Activated CD4-positive, alpha-beta T cell treated with anti-CD3 and anti-CD28 coated beads, Interleukin-2, Interleukin-6, amounts not matched to agents 100 ng/mL and 50 ng/mL, durations not matched to agents 16 hours and 8 hours (primary cell): ENCODE measurements at regions not wholly inside any gene's neighbourhood (a gene's known extent, or its start where the extent isn't known, plus 50 kb on each side); places are given as distances from the start of the nearest gene placed in this dataset.
"Not testable (repeated sequence)": the region's sequence is repeated elsewhere in the genome, so short reads cannot be mapped to it uniquely, and the experiment has no call there.

Experiments
- DNase-seq: peaks from one replicate; pipeline ENCODE4 v3.0.0-alpha.2; 2020

DNA sequence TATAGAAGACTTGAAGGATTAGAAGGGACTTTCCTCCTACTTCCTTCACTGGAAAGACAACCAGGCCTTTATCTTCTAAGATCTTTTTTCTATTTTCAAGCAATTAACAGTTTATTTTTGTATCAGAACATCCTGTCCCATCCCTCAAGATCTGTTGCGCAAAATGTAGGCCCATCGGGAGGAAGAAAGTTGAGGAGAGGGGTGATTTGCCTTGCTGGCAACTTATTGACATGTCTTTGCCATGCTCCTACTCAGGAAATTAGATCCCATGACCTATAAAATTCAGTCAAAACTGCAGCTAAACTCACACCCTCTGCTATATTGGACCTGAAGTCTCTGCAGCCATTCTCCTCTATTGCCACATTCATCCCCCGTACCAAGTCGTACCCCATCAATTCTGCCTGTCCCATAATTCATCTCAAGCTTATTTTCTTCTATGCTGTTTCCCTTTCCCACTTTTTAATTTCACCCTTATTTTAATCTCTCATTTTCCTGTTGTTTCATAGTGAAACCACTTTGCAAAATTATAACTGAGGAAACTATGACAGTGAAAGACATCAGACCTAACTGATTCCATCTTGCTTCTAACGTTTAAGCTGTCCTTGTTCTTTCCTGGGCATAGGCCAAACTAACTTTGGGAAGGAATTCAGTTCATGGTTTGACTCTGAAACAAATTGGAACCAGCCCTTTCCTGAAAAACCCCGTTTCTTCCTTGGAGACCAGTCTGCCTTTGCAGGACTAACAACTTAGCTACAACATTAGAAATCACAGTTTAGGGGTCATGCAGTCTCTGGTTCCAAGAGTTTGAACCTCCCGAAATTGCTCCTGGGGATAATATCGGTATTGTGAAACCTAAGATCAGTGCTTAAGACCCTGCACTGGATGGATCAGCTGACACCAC, 195.7 kb upstream of the PTBP2 start:
- no peak for DNase-seq

DNA sequence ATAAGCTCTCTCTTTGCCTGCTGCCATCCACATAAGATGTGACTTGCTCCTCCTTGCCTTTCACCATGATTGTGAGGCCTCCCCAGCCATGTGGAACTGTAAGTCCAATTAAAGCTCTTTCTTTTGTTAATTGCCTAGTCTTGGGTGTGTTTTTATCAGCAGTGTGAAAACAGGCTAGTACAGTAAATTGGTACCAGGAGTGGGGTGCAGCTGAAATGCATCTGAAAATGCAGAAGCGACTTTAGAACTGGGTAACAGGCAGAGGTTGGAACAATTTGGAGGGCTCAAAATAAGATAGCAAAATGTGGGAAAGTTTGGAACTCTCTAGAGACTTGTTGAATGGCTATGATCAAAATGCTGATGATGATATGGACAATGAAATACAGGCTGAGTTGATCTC, 192.9 kb upstream of the PTBP2 start:
- DNase-seq, result not testable (repeated sequence)

DNA sequence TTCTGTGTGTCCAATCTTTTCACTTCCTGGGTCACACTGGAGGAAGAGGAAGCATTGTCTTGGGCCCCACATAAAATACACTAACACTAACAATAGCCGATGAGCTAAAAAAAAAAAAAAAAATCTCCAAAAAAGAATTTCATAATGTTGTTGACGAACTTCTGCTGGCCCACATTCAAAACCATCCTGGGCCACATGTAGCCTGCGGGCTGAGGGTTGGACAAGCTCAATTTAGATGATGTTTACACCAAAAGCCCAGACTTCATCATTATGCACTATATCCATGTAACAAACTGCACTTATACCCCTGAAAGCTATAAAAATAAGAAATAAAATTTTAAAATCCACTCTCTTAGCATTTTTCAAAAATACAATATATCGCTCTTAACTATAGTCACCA, 187.8 kb upstream of the PTBP2 start:
- no peak for DNase-seq

GRCh38 chr1:96536581-96536980, 185.0 kb upstream of the PTBP2 start:
- no peak for DNase-seq

DNA sequence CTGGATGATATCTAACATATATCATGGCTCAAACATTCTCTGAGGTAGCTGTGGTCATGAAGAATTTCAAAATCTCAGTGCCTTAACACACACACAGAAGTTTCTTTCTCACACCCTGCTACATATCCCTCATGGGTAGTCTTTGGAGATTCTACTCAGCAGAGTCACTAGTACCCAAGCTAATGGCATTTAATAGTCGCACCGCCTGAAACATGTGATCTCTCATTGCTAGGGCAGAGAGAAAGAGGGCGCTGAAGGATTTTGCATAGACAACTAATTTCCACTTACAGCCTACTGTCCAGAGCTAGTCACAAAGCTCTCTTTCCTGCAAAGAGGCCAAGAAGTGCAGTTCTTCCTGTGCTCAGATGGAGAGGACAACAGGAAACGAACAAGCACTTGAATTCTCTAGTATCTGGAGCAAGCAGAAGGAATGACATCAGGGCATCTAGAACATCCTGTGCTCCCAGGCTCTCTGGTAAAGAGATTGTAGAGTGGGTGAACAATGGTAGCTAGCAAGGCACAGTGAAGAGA, 183.4 kb upstream of the PTBP2 start:
- no peak for DNase-seq

DNA sequence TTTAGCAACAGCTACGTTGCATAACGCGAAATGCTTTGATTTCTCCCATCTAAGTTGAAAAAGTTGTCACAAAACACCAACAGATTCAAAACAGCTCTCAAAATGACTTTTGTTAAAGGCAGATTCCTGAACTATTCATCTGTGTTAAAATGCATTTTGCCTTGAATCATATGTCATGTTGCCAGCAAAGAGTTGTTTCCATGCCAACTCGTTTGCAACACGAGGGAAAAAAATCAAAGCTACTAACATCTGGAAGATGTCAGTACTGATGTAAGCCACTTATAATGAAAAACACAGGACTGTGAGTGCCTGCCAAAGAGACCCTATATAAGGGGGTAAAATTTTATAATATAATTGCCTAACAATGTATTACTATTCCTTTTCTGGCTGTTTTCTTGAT, 182.7 kb upstream of the PTBP2 start:
- no peak for DNase-seq

DNA sequence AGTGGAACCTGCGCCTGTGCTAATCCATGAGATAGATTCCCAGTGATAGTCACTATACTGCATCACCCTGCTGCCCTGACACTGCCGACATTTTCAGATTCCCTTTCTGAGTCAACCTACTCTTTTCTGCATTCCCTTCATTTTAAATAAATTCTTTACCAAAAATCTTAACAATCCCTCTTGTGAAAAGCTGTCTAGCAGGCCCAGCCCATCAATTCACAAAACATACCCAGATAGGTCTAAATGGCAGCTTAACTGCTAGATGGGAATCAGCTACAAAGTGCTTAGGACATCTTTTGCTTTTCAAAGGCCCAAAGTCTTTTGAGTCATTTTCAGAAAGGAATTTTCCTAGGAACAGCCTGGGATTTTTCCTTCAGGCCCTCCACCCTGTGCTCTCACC, 180.1 kb upstream of the PTBP2 start:
- DNase-seq, result no peak

DNA sequence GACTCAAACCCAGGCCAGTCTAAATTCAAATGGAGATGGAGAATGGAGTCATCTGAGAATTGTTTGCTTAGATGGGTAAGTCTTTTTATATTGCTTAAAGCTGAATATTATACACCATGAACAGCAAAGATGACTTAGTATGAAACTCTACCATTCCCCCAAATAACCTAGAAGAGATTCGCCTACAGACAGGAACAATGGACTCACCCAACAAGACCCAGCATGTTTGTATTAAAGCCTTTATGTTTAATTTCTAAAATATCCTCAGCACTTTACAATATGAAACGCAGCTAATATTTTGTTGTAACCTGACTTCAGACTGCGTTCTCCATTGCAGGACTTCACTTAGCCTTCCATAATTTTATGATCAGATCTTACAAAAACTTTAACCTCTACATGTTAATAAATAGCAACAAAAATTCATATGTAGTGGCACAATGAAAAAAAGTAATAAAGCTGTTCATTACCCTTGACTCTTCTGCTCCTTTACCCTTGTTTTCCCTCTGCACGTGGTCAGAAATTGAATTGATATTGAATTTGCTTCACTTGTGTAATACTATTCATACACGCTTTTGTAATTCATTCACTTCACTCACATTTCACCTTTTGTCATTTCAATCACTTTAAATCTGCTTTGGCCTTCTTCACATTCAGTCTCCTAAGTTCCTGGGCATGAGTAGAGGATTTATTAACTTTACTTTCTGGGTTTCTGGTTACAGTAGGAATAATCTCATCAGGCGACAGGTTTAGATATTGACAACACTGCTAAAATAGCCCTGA, 177.3 kb upstream of the PTBP2 start:
- no peak for DNase-seq

GRCh38 chr1:96544831-96545221, 176.8 kb upstream of the PTBP2 start:
- DNase-seq, result no peak

GRCh38 chr1:96545935-96546656, 175.5 kb upstream of the PTBP2 start:
- no peak for DNase-seq

GRCh38 chr1:96550061-96550460, 171.5 kb upstream of the PTBP2 start:
- no peak for DNase-seq

DNA sequence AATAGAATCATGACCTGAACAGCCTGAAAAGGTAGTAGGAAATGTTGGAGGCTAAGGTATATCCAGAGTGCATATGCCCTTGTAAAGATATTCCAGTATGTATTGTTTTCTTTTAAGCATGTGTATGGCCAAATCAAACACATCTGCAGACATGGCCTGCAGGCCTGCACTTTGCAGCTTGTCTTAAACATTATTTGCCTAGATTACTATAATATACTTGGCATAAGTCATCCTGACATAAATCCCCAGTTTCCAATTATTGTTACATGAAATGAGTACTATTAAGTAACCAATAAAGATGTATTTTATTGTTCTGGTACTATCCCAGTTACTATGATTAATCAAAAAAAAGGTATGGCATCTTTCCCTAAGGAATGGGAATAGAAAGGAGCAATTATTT, 169.1 kb upstream of the PTBP2 start:
- DNase-seq, result no peak

DNA sequence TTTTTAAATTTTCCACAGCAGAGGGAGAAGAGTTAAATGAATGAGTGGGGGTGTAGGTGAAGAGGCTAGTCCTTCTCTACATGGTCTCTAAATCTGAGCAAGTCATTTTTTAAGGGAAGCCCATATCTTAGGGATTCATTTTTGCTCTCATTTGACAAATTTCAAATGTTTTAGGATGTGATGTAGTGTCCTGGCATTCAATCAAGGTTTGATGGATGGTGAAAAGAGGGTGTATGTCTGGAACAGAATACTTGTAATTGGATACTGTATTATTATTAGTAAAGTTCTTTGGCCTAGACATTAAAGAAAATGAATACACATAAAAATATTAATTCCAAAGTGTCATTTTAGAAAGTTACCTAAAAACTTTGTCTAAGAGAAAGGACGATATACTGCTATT, 167.8 kb upstream of the PTBP2 start:
- DNase-seq, result no peak

- no peak for DNase-seq
Measured at GRCh38 chr1:96554364-96554763, 167.2 kb upstream of the PTBP2 start.

- DNase-seq, result no peak
Measured at GRCh38 chr1:96557336-96557735, 164.2 kb upstream of the PTBP2 start.

DNA sequence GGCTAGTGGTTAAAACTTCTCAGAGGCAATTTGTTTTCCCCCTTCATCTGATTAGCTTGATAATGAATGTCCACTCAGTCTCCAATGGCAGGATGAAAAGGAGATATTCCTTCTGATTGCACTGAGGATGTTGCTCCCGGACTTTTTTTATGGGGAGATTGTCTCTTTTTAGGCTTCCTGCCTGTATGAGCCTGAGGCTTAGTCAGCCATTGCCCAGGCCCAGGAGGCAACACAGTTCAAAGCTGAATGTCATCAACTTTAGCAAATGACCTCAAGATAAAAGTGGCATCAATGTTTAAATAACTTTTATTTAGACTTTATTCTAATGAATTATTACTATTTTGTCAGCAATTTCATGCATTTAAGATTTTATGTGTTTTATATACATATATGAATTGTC, 162.9 kb upstream of the PTBP2 start:
- DNase-seq, result no peak

DNA sequence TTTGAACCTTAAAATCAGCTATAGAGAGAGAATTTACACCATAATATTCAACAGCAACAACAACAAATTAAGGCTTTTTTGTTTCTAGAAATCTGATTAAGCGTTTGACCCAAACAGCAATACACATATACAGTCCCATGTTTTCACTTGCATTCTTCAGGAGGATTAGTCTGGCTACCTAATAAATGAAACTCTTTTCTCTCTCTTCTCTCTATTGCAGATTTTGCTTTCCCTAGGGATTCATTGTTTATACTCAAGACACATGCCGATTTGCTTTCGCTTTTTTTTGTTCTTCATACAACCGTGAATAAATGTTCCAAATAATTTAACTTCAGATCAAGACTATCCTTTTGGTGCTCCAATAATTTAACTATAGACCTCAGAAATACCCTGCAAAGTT, 162.4 kb upstream of the PTBP2 start:
- DNase-seq, result no peak

- DNase-seq, result no peak
Measured at GRCh38 chr1:96559707-96560596, 161.6 kb upstream of the PTBP2 start.

- no peak for DNase-seq
Measured at GRCh38 chr1:96562094-96562493, 159.5 kb upstream of the PTBP2 start.

- not testable (repeated sequence) for DNase-seq
Measured at GRCh38 chr1:96564401-96564800, 157.2 kb upstream of the PTBP2 start.

- no peak for DNase-seq
Measured at GRCh38 chr1:96565546-96565945, 156.0 kb upstream of the PTBP2 start.

GRCh38 chr1:96568639-96569038, 152.9 kb upstream of the PTBP2 start:
- DNase-seq, result no peak
